Forelimb muscle (tissue), 1 donor: ENCODE measurements at regions not wholly inside any gene's neighbourhood (a gene's known extent, or its start where the extent isn't known, plus 50 kb on each side); places are given as distances from the start of the nearest gene placed in this dataset.

Experiments
- DNase-seq: peaks from one replicate; pipeline ENCODE4 v3.0.0-alpha.2; 2013; ENCODE audit warnings: low read depth

DNA sequence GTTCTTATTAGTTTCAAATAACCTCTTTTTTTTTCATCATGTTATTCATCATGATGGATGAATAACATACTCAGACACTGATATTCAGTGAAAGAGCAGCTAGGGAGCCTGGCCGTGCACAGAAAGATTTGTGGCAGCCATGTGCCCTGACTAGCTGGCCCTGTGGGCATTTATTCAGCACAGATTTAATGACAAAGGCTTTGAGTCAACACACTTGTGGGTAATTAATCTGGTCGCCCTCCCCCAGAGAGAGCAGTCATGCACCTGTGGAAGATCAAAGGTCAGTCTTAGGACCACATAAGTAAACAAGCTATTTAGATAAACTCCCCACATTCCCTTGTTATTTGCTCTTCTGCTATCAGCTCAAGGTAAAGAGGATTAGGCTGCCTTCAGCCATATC, 153.2 kb upstream of the HMCN1 start:
- no peak for DNase-seq

- DNase-seq: no peak
These were observed 155.9 kb upstream of the HMCN1 start for GRCh38 chr1:185578293-185578692.

GRCh38 chr1:185574139-185574875, 159.9 kb upstream of the HMCN1 start:
- DNase-seq: no peak

GRCh38 chr1:185573677-185574076, 160.5 kb upstream of the HMCN1 start:
- DNase-seq: no peak

DNA sequence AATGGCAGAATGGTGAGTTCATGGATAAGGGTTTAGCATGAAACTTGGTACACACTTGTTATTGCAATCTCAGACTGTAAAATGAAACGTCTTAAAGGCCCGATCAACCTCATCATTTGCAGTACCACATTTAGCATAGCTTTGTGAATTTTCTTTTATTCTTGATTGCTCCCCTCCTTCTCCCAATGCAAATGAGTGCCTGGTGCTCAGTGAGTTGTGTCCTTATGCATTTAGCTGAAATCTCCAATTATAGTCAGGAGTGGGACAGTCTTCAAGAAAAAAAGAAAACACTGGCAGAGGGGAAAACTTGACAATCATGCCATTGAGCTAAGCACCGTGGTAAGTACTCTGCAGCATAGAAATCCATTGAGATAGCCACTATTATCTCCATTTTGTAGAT, 161.0 kb upstream of the HMCN1 start:
- DNase-seq: no peak

GRCh38 chr1:185570962-185571361, 163.2 kb upstream of the HMCN1 start:
- no peak for DNase-seq

GRCh38 chr1:185568155-185569123, 165.8 kb upstream of the HMCN1 start:
- DNase-seq: no peak

GRCh38 chr1:185567440-185567839, 166.8 kb upstream of the HMCN1 start:
- DNase-seq: no peak

- DNase-seq: peak; percentile 11
These were observed 167.2 kb upstream of the HMCN1 start for GRCh38 chr1:185566995-185567394.

DNA sequence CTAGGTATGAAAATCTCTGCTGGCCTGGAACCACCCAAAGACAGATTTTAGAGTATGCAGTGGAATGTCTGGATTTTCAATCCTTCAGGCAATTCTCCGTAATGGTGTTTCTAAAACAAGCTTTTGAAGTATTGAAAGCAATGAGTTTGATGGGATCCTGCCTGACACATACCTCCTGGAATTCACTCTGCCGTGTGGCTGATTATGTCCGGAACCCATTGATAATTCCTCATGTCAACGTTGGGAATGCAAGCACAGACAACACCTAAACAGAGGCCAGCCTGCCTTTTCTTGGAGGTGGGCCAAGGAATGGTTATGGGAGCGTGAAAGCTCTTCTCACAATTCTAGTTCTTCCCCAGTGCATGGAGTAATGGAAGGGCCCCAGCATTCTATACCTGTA, 168.9 kb upstream of the HMCN1 start:
- DNase-seq: no peak

GRCh38 chr1:185564816-185565215, 169.4 kb upstream of the HMCN1 start:
- no peak for DNase-seq

GRCh38 chr1:185562461-185563359, 171.5 kb upstream of the HMCN1 start:
- DNase-seq: no peak

- DNase-seq: no peak
These were observed 172.6 kb upstream of the HMCN1 start for GRCh38 chr1:185561629-185562028.

DNA sequence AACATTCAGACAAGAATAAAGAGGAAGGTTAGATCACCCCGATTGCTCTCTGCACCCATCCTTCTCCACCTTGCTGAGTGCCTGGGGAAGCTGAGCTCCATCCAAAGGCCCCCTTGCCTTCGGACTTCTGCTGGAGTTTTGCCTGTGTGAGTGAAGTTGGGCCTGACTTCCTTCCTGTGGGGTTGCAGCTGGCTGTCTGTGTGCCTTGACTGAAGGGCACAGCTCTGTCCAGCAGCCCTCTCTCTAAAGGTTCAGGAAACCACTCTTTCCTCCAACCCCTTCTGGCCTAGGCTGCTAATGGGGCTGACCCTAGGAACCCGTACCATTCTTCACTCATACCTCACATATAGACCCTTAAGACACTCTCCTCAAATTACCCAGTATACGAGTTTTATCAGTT, 173.4 kb upstream of the HMCN1 start:
- DNase-seq: no peak

DNA sequence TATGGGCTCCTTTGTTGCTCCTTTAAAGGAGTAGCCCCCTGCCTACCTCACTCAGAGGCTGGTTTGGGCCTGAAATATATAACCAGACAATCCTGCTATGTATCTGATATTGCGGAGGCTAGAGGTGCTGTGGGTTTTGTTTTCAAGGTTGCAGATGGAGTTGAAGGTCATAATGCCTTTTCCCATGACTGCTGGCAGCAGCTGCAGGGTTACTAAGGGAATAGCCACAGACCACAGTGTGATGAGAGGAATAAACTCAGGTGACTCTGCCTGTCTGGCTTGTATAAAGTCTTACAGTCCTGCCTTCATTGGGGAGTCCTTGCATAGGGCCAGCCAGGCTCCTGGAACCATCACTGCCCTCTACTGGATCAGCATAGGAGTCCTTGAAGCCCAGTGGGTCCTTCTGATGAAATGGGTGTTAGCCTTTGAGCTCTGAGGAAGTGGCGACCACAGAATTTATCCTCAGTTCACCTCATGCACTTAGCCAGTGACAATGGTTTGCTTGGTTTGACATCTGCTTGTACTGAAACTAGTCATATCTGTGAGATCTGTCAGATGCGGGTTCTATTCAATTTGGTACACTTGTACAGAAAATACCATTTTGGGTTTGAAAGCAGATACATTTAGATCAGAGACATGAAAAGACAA, 174.4 kb upstream of the HMCN1 start:
- no peak for DNase-seq

DNA sequence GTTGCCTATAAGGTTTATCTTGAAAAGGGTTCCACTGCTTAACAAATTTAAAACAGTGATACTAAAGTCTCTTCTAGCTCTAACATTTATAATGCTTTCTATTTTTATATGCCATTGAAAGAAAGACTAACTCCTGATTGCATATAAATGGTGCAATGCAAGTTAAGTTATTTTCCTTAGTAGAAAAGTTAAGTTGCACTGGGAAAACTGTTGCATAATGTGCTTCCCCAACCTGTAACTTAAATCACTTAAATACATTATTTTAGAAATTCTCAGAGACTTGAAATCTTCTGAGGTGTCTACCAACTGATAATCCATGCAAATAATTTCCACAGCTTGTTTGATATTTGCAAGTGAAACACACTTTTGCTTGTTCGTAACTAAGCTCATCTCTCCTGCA, 175.0 kb upstream of the HMCN1 start:
- no peak for DNase-seq

GRCh38 chr1:185556561-185556960, 177.6 kb upstream of the HMCN1 start:
- no peak for DNase-seq

DNA sequence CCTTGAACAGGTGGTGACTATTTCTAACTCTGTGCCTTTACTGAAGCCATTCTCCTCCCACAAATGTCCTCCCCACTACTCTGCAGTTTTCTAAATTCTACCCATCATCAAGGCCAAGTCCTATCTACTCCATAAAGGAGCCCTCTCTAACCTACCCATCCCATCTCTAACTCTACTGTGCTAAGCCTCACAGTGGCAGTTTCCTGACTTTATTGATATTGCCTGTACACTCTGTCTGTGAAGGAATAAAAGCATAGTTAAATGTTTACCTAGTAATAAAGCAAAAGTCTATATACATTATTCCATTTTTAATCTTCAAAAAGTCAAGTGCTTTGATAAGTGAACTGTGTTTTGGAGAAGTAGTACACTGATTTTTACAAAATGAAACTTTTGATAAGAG, 178.4 kb upstream of the HMCN1 start:
- DNase-seq: no peak

- DNase-seq: no peak
These were observed 183.2 kb upstream of the HMCN1 start for GRCh38 chr1:185551008-185551407.

- DNase-seq: no peak
These were observed 184.3 kb upstream of the HMCN1 start for GRCh38 chr1:185549906-185550305.

GRCh38 chr1:185546029-185546428, 188.2 kb upstream of the HMCN1 start:
- no peak for DNase-seq
